Natural killer cell (primary cell): ENCODE measurements at regions not wholly inside any gene's neighbourhood (a gene's known extent, or its start where the extent isn't known, plus 50 kb on each side); places are given as distances from the start of the nearest gene placed in this dataset.

ENCODE experiments used
- ATAC-seq, 3 donors: fragments of 150-1000 bp in 2 of 3; fragments of 200-7000 bp in 1 of 3; cut with Tn5 transposase; 1 replicate in 1 of 3; 2 replicates in 2 of 3; pipeline ENCODE4 v1.10.0; 2021; ENCODE audit warnings: mild to moderate bottlenecking in 2 of 3, moderate library complexity in 2 of 3
- DNase-seq, 2 donors: peaks; one replicate each; pipeline versions ENCODE4 v3.0.0 to v3.0.0-alpha.2; 2013 to 2021; ENCODE audit warnings: mixed read lengths in 1 of 2
- H3K27ac ChIP-seq: one replicate; pipeline ENCODE4 v1.5.1; 2013; ENCODE audit warnings: mild to moderate bottlenecking, low read length
- H3K27me3 ChIP-seq: one replicate; pipeline ENCODE4 v1.6.1; 2013; ENCODE audit warnings: low read length; ENCODE audit not compliant: control insufficient read depth, insufficient read depth
- H3K36me3 ChIP-seq: one replicate; pipeline ENCODE4 v1.6.1; 2013; ENCODE audit warnings: low read length; ENCODE audit not compliant: control insufficient read depth, insufficient read depth
- H3K4me1 ChIP-seq: one replicate; pipeline ENCODE4 v1.6.1; 2013; ENCODE audit warnings: low read length; ENCODE audit not compliant: control insufficient read depth, insufficient read depth
- H3K4me3 ChIP-seq: one replicate; pipeline ENCODE4 v1.5.1; 2013; ENCODE audit warnings: low read length
- H3K9me3 ChIP-seq: one replicate; pipeline ENCODE4 v1.6.1; 2013; ENCODE audit warnings: low read length; ENCODE audit not compliant: control insufficient read depth, insufficient read depth
- H3K27ac Mint-ChIP-seq, 2 donors: one replicate each; pipeline ENCODE4 v1.8.0; 2022; ENCODE audit warnings: mild to moderate bottlenecking in 2 of 2, mixed read lengths in 2 of 2, moderate library complexity in 1 of 2
- H3K27me3 Mint-ChIP-seq, 2 donors: one replicate each; pipeline ENCODE4 v1.8.0; 2022; ENCODE audit warnings: low read depth in 2 of 2, mixed read lengths in 2 of 2
- H3K36me3 Mint-ChIP-seq: one replicate; pipeline ENCODE4 v1.8.0; 2022; ENCODE audit warnings: mixed read lengths
- H3K4me1 Mint-ChIP-seq, 2 donors: one replicate each; pipeline ENCODE4 v1.8.0; 2022; ENCODE audit warnings: mixed read lengths in 2 of 2
- H3K4me3 Mint-ChIP-seq: one replicate; pipeline ENCODE4 v1.8.0; 2022; ENCODE audit warnings: mild to moderate bottlenecking, moderate library complexity, mixed read lengths
- H3K9me3 Mint-ChIP-seq, 2 donors: one replicate each; pipeline ENCODE4 v1.8.0; 2022; ENCODE audit warnings: mixed read lengths in 2 of 2
- CTCF ChIP-seq: fragments of 200-600 bp; IDR thresholded peaks from one replicate; pipeline ENCODE4 v1.8.0; 2022; ENCODE audit warnings: antibody characterized with exemption
- WGBS: methylation state at CpG from one replicate; pipeline ENCODE4 v1.1.7; 2013; ENCODE audit warnings: missing lambda C conversion rate; ENCODE audit not compliant: insufficient coverage; 5-methylcytosine and 5-hydroxymethylcytosine counted together
- intact Hi-C: fragments of 100-400 bp; cut with micrococcal nuclease; formaldehyde crosslinking; loops from one replicate; pipeline ENCODE4 v1.14.2; 2022

- no peak overlapping the region for H3K27ac ChIP-seq
These were observed 73.1 kb downstream of the MYCN start for GRCh38 chr2:16013359-16013911.

GRCh38 chr2:16012626-16013358 lies 72.4 kb downstream of the MYCN start:
- H3K9me3 ChIP-seq: no peaks in the 10 kb centered on the region
- H3K36me3 Mint-ChIP-seq: no peaks in the 10 kb centered on the region
- H3K4me1 ChIP-seq: no peaks in the 10 kb centered on the region
- DNase-seq (no peak), ATAC-seq (no peak)
- no peaks in the 10 kb centered on the region for H3K9me3 Mint-ChIP-seq
- 47% methylated on average over 19 of the region's 19 CpGs for WGBS
- no peak overlapping the region for H3K27ac Mint-ChIP-seq
- H3K4me1 Mint-ChIP-seq: peaks cover 0 to 6% of the 10 kb centered on the region in 2 donors
- H3K27ac ChIP-seq: no peak overlapping the region
- H3K27me3 Mint-ChIP-seq: peaks cover 18 to 32% of the 10 kb centered on the region in 2 donors
- no peaks in the 10 kb centered on the region for H3K36me3 ChIP-seq
- intact Hi-C loops: no loop called here
- H3K4me3 Mint-ChIP-seq: no peak overlapping the region
- peaks cover 7% of the 10 kb centered on the region for H3K27me3 ChIP-seq
- H3K4me3 ChIP-seq: no peak overlapping the region
- no peak for TF ChIP-seq CTCF

More at GRCh38 chr2:16013359-16013911, 73.1 kb downstream of the MYCN start:
- Mint-ChIP-seq H3K27ac (no peak overlapping the region), H3K4me1 (peaks cover 0 to 6% of the 10 kb centered on the region in 2 donors), H3K4me3 (no peak overlapping the region), H3K9me3 (no peaks in the 10 kb centered on the region), H3K27me3 (peaks cover 18 to 32% of the 10 kb centered on the region in 2 donors), H3K36me3 (no peaks in the 10 kb centered on the region)
- Histone ChIP-seq H3K9me3 (no peaks in the 10 kb centered on the region), H3K27me3 (peaks cover 7% of the 10 kb centered on the region), H3K4me1 (no peaks in the 10 kb centered on the region), H3K36me3 (no peaks in the 10 kb centered on the region), H3K4me3 (no peak overlapping the region)
- WGBS: 57% methylated on average over 20 of the region's 20 CpGs
- intact Hi-C loops: no loop called here
- no peak for DNase-seq
- no peak for TF ChIP-seq CTCF
- no peak for ATAC-seq

GRCh38 chr2:16012029-16012596 lies 71.8 kb downstream of the MYCN start:
- DNase-seq (no peak), ATAC-seq (no peak)
- H3K4me1 ChIP-seq: no peaks in the 10 kb centered on the region
- H3K36me3 ChIP-seq: no peaks in the 10 kb centered on the region
- peaks cover 18 to 32% of the 10 kb centered on the region in 2 donors for H3K27me3 Mint-ChIP-seq
- H3K4me3 Mint-ChIP-seq: no peak overlapping the region
- H3K27me3 ChIP-seq: peaks cover 7% of the 10 kb centered on the region
- no peak for TF ChIP-seq CTCF
- no peaks in the 10 kb centered on the region for H3K9me3 Mint-ChIP-seq
- no peaks in the 10 kb centered on the region for H3K36me3 Mint-ChIP-seq
- H3K9me3 ChIP-seq: no peaks in the 10 kb centered on the region
- H3K4me3 ChIP-seq: no peak overlapping the region
- 89% methylated on average over 1 of the region's 2 CpGs for WGBS
- intact Hi-C loops: no loop called here
- peaks cover 0 to 6% of the 10 kb centered on the region in 2 donors for H3K4me1 Mint-ChIP-seq
- no peak overlapping the region for H3K27ac ChIP-seq
- H3K27ac Mint-ChIP-seq: no peak overlapping the region
